ENCODE measurements at regions not wholly inside any gene's neighbourhood (a gene's known extent, or its start where the extent isn't known, plus 50 kb on each side); places are given as distances from the start of the nearest gene placed in this dataset.
"Not testable (repeated sequence)": the region's sequence is repeated elsewhere in the genome, so short reads cannot be mapped to it uniquely, and the experiment has no call there.

DNA sequence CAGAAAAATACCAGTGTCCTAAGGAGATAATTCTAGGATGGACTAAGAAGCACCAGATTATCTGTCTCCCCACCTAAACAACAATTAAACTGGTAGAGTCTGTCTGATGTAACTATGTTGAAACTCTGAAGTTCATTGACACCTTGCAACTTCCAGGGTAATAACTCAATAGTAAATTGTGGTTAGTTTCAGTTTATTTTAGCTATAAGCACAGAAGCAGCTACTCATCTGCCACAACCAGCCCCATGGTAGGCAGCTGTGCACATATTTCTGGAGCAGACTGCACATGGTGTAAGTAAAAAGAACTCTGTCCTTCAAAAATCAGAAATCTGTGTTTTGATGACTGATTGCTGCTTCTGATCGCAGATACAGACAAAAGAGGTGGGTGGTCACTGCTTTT, 852.1 kb downstream of the CDH11 start:
- no peak overlapping the region for H3K4me3 ChIP-seq (ENCODE audit: low read depth, low read length)
- TF ChIP-seq, protein P1, sequence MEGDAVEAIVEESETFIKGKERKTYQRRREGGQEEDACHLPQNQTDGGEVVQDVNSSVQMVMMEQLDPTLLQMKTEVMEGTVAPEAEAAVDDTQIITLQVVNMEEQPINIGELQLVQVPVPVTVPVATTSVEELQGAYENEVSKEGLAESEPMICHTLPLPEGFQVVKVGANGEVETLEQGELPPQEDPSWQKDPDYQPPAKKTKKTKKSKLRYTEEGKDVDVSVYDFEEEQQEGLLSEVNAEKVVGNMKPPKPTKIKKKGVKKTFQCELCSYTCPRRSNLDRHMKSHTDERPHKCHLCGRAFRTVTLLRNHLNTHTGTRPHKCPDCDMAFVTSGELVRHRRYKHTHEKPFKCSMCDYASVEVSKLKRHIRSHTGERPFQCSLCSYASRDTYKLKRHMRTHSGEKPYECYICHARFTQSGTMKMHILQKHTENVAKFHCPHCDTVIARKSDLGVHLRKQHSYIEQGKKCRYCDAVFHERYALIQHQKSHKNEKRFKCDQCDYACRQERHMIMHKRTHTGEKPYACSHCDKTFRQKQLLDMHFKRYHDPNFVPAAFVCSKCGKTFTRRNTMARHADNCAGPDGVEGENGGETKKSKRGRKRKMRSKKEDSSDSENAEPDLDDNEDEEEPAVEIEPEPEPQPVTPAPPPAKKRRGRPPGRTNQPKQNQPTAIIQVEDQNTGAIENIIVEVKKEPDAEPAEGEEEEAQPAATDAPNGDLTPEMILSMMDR (IDR thresholded peaks at IDR 0.05; ENCODE audit: borderline replicate concordance, insufficient read depth, low read depth, low read length) = no peak

DNA sequence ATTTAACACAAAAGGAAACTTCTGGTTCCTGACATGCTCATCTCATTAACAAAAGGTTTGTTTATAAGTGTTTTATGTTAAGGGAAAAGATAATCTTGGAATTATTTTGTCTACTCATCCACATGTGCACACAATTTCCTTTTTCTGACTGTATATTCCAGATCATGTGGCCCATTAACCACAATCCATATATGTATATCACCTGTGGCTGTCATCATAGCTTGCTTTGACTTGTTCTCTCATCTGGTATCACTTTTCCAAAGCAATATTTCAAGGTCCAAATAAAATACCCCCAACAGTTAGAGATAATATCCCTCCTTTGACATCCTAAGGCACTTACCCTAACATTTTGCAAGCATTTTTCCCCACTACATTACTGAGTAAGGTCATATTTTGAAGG, 856.1 kb downstream of the CDH11 start:
- TF ChIP-seq, protein P1 (IDR thresholded peaks at IDR 0.05; ENCODE audit: borderline replicate concordance, insufficient read depth, low read depth, low read length) = no peak
- no peak overlapping the region for H3K4me3 ChIP-seq (ENCODE audit: low read depth, low read length)

DNA sequence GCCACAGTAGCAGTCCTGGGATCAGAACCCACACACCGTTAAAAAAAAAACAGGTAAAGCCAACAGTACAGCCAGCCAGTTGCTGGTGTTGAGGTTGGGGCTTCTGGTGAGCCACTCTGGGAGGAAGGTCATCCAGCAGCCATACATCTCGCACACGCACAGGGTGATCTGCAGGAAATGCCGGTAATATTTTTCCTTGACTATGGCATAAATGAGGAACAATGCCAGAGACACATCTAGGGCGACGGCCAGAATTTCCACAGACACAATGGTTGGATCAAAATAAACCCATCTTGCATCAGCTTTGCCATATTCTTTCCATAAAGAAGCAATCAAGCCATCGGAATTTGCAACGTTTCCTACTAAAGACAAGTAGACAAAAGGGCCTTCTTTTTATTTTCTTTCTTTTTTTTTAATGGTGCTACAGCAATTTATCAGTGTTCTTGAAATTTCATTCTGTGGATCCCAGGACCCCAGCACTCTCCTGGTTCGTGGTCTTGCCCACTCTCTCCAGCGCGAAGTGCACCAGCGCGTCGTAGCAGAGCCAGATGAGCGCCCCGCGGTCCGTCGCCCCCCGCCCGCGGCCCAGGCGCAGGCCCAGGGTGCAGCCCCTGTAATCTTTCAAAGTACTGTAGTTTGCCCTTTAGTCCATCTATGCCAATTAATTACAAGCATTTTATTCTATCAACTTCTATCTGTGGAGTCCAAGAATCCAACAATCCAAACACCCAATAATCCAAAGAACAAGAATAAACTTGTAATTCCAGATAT, 861.0 kb downstream of the CDH11 start:
- H3K4me3 ChIP-seq (ENCODE audit: low read depth, low read length) = not testable (repeated sequence)

- TF ChIP-seq, protein P1 (IDR thresholded peaks at IDR 0.05; ENCODE audit: borderline replicate concordance, insufficient read depth, low read depth, low read length) = no peak
- no peak overlapping the region for H3K4me3 ChIP-seq (ENCODE audit: low read depth, low read length)
These were observed 867.2 kb downstream of the CDH11 start for GRCh38 chr16:64254443-64255367.

DNA sequence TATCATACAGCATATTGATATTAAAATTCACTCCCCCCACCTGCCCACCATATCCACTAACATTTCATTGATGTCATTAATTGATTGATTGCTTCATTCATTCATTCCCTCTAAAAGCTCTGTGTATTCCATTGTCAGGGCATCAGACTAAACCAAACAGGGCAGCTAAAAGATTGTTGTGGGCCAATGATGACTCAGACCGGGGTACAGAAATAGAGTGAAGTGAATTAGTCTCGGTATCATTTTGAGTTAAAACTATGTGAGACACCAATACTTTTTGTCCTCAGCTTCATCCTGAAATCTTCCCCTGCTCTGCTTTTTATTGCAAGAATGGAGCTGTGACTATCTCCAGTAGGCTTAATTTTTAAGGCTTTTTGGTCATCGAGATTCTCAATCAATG, 868.3 kb downstream of the CDH11 start:
- TF ChIP-seq, protein P1 (IDR thresholded peaks at IDR 0.05; ENCODE audit: borderline replicate concordance, insufficient read depth, low read depth, low read length) = no peak
- H3K4me3 ChIP-seq (ENCODE audit: low read depth, low read length) = no peak overlapping the region

DNA sequence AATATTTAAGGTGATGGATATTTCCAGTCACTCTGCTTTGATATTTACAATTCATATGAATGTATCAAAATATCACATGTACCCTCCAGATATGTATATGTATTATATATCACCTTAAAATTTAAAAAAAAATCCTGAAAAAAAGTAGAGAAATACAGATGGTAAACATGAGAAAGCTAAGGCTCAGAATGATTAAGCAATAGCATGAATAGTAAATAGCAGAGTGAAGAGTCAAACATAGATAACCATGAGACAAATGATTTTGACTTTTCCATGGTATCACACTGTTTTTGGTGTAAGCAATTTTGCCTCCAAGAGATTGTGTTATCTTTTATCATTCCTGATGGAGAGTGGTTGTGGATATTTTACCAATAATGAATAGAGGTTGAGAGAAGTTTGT, 868.8 kb downstream of the CDH11 start:
- no peak overlapping the region for H3K4me3 ChIP-seq (ENCODE audit: low read depth, low read length)
- TF ChIP-seq, protein P1 (IDR thresholded peaks at IDR 0.05; ENCODE audit: borderline replicate concordance, insufficient read depth, low read depth, low read length) = no peak

- no peak overlapping the region for H3K4me3 ChIP-seq (ENCODE audit: low read depth, low read length)
- TF ChIP-seq, protein P1 (IDR thresholded peaks at IDR 0.05; ENCODE audit: borderline replicate concordance, insufficient read depth, low read depth, low read length) = no peak
These were observed 870.1 kb downstream of the CDH11 start for GRCh38 chr16:64251742-64252141.

Measured in GM12875 (cell line).